SH-SY5Y (cell line): ENCODE measurements at regions not wholly inside any gene's neighbourhood (a gene's known extent, or its start where the extent isn't known, plus 50 kb on each side); places are given as distances from the start of the nearest gene placed in this dataset.

Experiments used
- GATA2 ChIP-seq: IDR thresholded peaks from 2 replicates; pipeline ENCODE4 v1.6.1; 2011; ENCODE audit warnings: mild to moderate bottlenecking, low read depth, low read length
- GATA3 ChIP-seq: IDR thresholded peaks from 2 replicates; pipeline ENCODE4 v1.6.1; 2011; ENCODE audit warnings: low read depth, mild to moderate bottlenecking, low read length, moderate library complexity

GRCh38 chr12:124162151-124163110 lies 132.5 kb upstream of the RFLNA start:
- TF ChIP-seq GATA2, result no peak
- no peak for TF ChIP-seq GATA3
